ENCODE measurements at regions not wholly inside any gene's neighbourhood (a gene's known extent, or its start where the extent isn't known, plus 50 kb on each side); places are given as distances from the start of the nearest gene placed in this dataset.

DNA sequence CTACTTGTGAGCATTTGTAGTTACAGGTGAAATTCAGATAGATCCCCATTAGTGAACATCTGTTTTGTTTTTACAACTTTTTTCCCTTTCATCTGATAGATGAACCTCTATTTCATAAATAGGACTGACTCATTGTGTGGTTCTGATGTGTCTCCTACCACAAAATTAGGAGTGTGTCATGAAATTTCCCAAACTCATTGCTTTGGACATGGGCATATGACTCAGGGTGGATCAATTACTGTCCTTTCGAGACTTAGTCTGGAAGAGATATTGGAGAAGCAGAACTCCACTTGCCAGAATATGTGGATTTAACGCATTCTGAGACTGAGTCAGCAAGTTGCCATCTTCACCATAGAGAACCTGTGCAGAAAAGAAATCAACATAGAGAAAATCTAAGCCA, 53.5 kb upstream of the PCDH10 start:
- Mint-ChIP-seq H3K36me3 (no peaks in the 10 kb centered on the region), H3K4me1 (no peaks in the 10 kb centered on the region), H3K4me3 (no peak overlapping the region), H3K27ac (no peak overlapping the region), H3K9me3 (peaks cover 0 to 23% (median 11%) of the 10 kb centered on the region in 6 donors), H3K27me3 (ENCODE audit: low read depth in 3 of 3) (peaks cover 0 to 2% (median 1%) of the 10 kb centered on the region in 3 donors)
- no peak for DNase-seq

DNA sequence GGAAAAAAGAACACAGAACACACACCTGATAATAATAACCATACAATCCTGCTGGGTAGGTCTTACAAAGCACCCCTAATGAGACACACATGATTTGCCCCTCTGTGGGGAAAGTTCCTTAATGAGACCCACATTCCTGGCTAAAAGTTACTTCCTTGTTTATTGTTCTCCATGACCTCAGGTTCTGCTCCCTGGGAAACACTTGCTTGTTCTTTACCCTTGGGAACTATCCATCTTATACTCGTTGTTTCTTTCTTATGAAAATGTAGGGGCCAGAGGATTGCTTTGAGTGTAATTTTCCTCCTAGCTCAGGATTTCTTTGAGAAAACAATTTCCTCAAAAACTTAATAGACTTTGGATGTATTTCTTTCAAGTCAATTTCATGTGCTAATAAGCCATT, 52.1 kb upstream of the PCDH10 start:
- Mint-ChIP-seq H3K27me3 (ENCODE audit: low read depth in 3 of 3) (peaks cover 0 to 2% (median 1%) of the 10 kb centered on the region in 3 donors), H3K27ac (no peak overlapping the region), H3K4me1 (no peaks in the 10 kb centered on the region), H3K36me3 (no peaks in the 10 kb centered on the region), H3K9me3 (peaks cover 0 to 22% (median 12%) of the 10 kb centered on the region in 6 donors), H3K4me3 (no peak overlapping the region)
- no peak for DNase-seq

All from immature natural killer cell (primary cell).